ENCODE measurements at regions not wholly inside any gene's neighbourhood (a gene's known extent, or its start where the extent isn't known, plus 50 kb on each side); places are given as distances from the start of the nearest gene placed in this dataset.

- TF ChIP-seq CTCF (conservative IDR thresholded peaks at IDR 0.05; ENCODE audit: control insufficient read depth, insufficient read depth, low read depth, low read length) = no peak
- H3K4me3 ChIP-seq (ENCODE audit: control insufficient read depth, low read depth, low read length) = no peak overlapping the region
- DNase-seq (ENCODE audit: low read depth) = no peak
These were observed 254.6 kb upstream of the ID2 start for GRCh38 chr2:8427211-8427610.

GRCh38 chr2:8430628-8431027 lies 251.2 kb upstream of the ID2 start:
- no peak for DNase-seq (ENCODE audit: low read depth)
- peak; percentile 14 for TF ChIP-seq CTCF (conservative IDR thresholded peaks at IDR 0.05; ENCODE audit: control insufficient read depth, insufficient read depth, low read depth, low read length)
- H3K4me3 ChIP-seq (ENCODE audit: control insufficient read depth, low read depth, low read length) = no peak overlapping the region

- no peak overlapping the region for H3K4me3 ChIP-seq (ENCODE audit: control insufficient read depth, low read depth, low read length)
- TF ChIP-seq CTCF (conservative IDR thresholded peaks at IDR 0.05; ENCODE audit: control insufficient read depth, insufficient read depth, low read depth, low read length) = no peak
- DNase-seq (ENCODE audit: low read depth) = no peak
These were observed 250.3 kb upstream of the ID2 start for GRCh38 chr2:8431446-8432125.

GRCh38 chr2:8432706-8433336 lies 249.0 kb upstream of the ID2 start:
- DNase-seq (ENCODE audit: low read depth) = no peak
- no peak for TF ChIP-seq CTCF (conservative IDR thresholded peaks at IDR 0.05; ENCODE audit: control insufficient read depth, insufficient read depth, low read depth, low read length)
- no peak overlapping the region for H3K4me3 ChIP-seq (ENCODE audit: control insufficient read depth, low read depth, low read length)

GRCh38 chr2:8433390-8433789 lies 248.5 kb upstream of the ID2 start:
- TF ChIP-seq CTCF (conservative IDR thresholded peaks at IDR 0.05; ENCODE audit: control insufficient read depth, insufficient read depth, low read depth, low read length) = no peak
- H3K4me3 ChIP-seq (ENCODE audit: control insufficient read depth, low read depth, low read length) = no peak overlapping the region
- no peak for DNase-seq (ENCODE audit: low read depth)

GRCh38 chr2:8435608-8436007 lies 246.2 kb upstream of the ID2 start:
- peak; percentile 29 for DNase-seq (ENCODE audit: low read depth)
- no peak overlapping the region for H3K4me3 ChIP-seq (ENCODE audit: control insufficient read depth, low read depth, low read length)
- no peak for TF ChIP-seq CTCF (conservative IDR thresholded peaks at IDR 0.05; ENCODE audit: control insufficient read depth, insufficient read depth, low read depth, low read length)

Data from fibroblast of mammary gland (primary cell).